ENCODE measurements at regions not wholly inside any gene's neighbourhood (a gene's known extent, or its start where the extent isn't known, plus 50 kb on each side); places are given as distances from the start of the nearest gene placed in this dataset.
A peak's percentile ranks its signal among the peaks of the same experiment; 100 is the strongest.

GRCh38 chr4:167492007-167492406 lies 257.7 kb upstream of the SPOCK3 start:
- DNase-seq, result no peak

GRCh38 chr4:167509551-167509950 lies 275.3 kb upstream of the SPOCK3 start:
- DNase-seq, result no peak

- no peak for DNase-seq
These were observed 289.8 kb upstream of the SPOCK3 start for GRCh38 chr4:167524091-167524490.

GRCh38 chr4:167537761-167538160 lies 303.5 kb upstream of the SPOCK3 start:
- no peak for DNase-seq

GRCh38 chr4:167541286-167541685 lies 307.0 kb upstream of the SPOCK3 start:
- no peak for DNase-seq

GRCh38 chr4:167544391-167544790 lies 310.1 kb upstream of the SPOCK3 start:
- DNase-seq, result no peak

GRCh38 chr4:167550021-167550420 lies 315.7 kb upstream of the SPOCK3 start:
- DNase-seq, result no peak

- DNase-seq, result no peak
These were observed 321.2 kb upstream of the SPOCK3 start for GRCh38 chr4:167555338-167556022.

- no peak for DNase-seq
These were observed 344.6 kb upstream of the SPOCK3 start for GRCh38 chr4:167578906-167579305.

GRCh38 chr4:167581449-167581965 lies 347.2 kb upstream of the SPOCK3 start:
- no peak for DNase-seq

GRCh38 chr4:167587361-167587760 lies 353.1 kb upstream of the SPOCK3 start:
- no peak for DNase-seq

- DNase-seq, result no peak
These were observed 361.6 kb upstream of the SPOCK3 start for GRCh38 chr4:167595898-167596297.

- no peak for DNase-seq
These were observed 367.9 kb upstream of the SPOCK3 start for GRCh38 chr4:167602157-167602556.

- no peak for DNase-seq
These were observed 372.3 kb upstream of the SPOCK3 start for GRCh38 chr4:167606551-167606950.

- no peak for DNase-seq
These were observed 379.1 kb upstream of the SPOCK3 start for GRCh38 chr4:167613381-167613780.

- no peak for DNase-seq
These were observed 380.6 kb upstream of the SPOCK3 start for GRCh38 chr4:167614866-167615265.

- DNase-seq, result no peak
These were observed 382.2 kb upstream of the SPOCK3 start for GRCh38 chr4:167616476-167616875.

GRCh38 chr4:167622481-167623240 lies 388.4 kb upstream of the SPOCK3 start:
- DNase-seq, result peak; percentile 4

GRCh38 chr4:167623241-167623572 lies 388.9 kb upstream of the SPOCK3 start:
- DNase-seq, result no peak

GRCh38 chr4:167629272-167629671 lies 395.0 kb upstream of the SPOCK3 start:
- no peak for DNase-seq

- DNase-seq, result no peak
These were observed 408.0 kb upstream of the SPOCK3 start for GRCh38 chr4:167642250-167642649.

GRCh38 chr4:167645358-167645757 lies 411.1 kb upstream of the SPOCK3 start:
- DNase-seq, result no peak

- no peak for DNase-seq
These were observed 418.0 kb upstream of the SPOCK3 start for GRCh38 chr4:167652267-167652666.

- no peak for DNase-seq
These were observed 403.6 kb upstream of the ANXA10 start for GRCh38 chr4:167688660-167689142.

Data from activated naive CD4-positive, alpha-beta T cell treated with Interleukin-2 at 50 U/mL for 16 hours (primary cell).